T-cell (primary cell): ENCODE measurements at regions not wholly inside any gene's neighbourhood (a gene's known extent, or its start where the extent isn't known, plus 50 kb on each side); places are given as distances from the start of the nearest gene placed in this dataset.

Experiments used
- ATAC-seq, 4 experiments: fragments of 200-7000 bp in 3 of 4; fragments of 150-1000 bp in 1 of 4; cut with Tn5 transposase; replicated peaks in 1 of 4; 1 replicate in 3 of 4; 2 replicates in 1 of 4; pipeline ENCODE4 v1.10.0; 2021; ENCODE audit warnings: moderate library complexity in 3 of 4, mild to moderate bottlenecking in 2 of 4, moderate number of reproducible peaks in 1 of 4
- CTCF ChIA-PET, 2 donors: fragments of 300-600 bp; sonication (Branson Sonifier 250); formaldehyde crosslinking; loops; one replicate each; lab custom pipeline; 2022; ENCODE audit warnings: antibody characterized with exemption in 2 of 2; lab: Charles Lee
- POLR2A ChIA-PET, 2 donors: fragments of 300-600 bp; sonication (Branson Sonifier 250); formaldehyde crosslinking; loops; one replicate each; lab custom pipeline; 2022; ENCODE audit warnings: antibody characterized with exemption in 2 of 2; lab: Charles Lee
- DNase-seq, 35 experiments: peaks; one replicate each; pipeline versions ENCODE4 v3.0.0 to v3.0.0-alpha.2; 2013 to 2023
- H3K27ac ChIP-seq: one replicate; pipeline ENCODE4 v1.5.1; 2013; ENCODE audit warnings: low read length
- H3K27me3 ChIP-seq, 2 experiments: replicated peaks in 1 of 2; 1 replicate in 1 of 2; 2 replicates in 1 of 2; pipeline versions ENCODE4 v1.6.1 to v1.7.0; 2013; ENCODE audit warnings: low read length in 1 of 2, mixed read lengths in 1 of 2; ENCODE audit not compliant: control insufficient read depth in 2 of 2, insufficient read depth in 2 of 2; ENCODE audit errors: extremely low read depth in 1 of 2
- H3K36me3 ChIP-seq, 2 donors: 1 replicate in 1 of 2; 2 replicates in 1 of 2; pipeline versions ENCODE4 v1.6.1 to v1.7.0; 2013; ENCODE audit warnings: low read length in 1 of 2; ENCODE audit not compliant: control insufficient read depth in 2 of 2, insufficient read depth in 1 of 2; ENCODE audit errors: extremely low read depth in 1 of 2
- H3K4me1 ChIP-seq, 2 experiments: 1 replicate in 1 of 2; 2 replicates in 1 of 2; pipeline versions ENCODE4 v1.6.1 to v1.7.0; 2013; ENCODE audit warnings: low read length in 2 of 2, mixed read lengths in 1 of 2; ENCODE audit not compliant: insufficient read depth in 2 of 2, control insufficient read depth in 1 of 2; ENCODE audit errors: extremely low read depth in 1 of 2
- H3K4me3 ChIP-seq, 2 donors: 1 replicate in 1 of 2; 2 replicates in 1 of 2; pipeline versions ENCODE4 v1.5.1 to v1.7.0; 2013; ENCODE audit warnings: mild to moderate bottlenecking in 2 of 2, low read length in 1 of 2, moderate library complexity in 1 of 2; ENCODE audit not compliant: control insufficient read depth in 1 of 2; ENCODE audit errors: extremely low read depth in 1 of 2
- H3K9me3 ChIP-seq: 2 replicates; pipeline ENCODE4 v1.7.0; 2013
- H3K27ac Mint-ChIP-seq, 2 donors: one replicate each; pipeline ENCODE4 v1.8.0; 2020 to 2021; ENCODE audit warnings: mild to moderate bottlenecking in 2 of 2, mixed read lengths in 2 of 2
- H3K27me3 Mint-ChIP-seq, 2 donors: one replicate each; pipeline ENCODE4 v1.8.0; 2021 to 2022; ENCODE audit warnings: mixed read lengths in 2 of 2
- H3K36me3 Mint-ChIP-seq: one replicate; pipeline ENCODE4 v1.8.0; 2021; ENCODE audit warnings: mixed read lengths
- H3K4me1 Mint-ChIP-seq, 3 donors: one replicate each; pipeline ENCODE4 v1.8.0; 2020 to 2022; ENCODE audit warnings: mixed read lengths in 3 of 3, mild to moderate bottlenecking in 1 of 3
- H3K4me3 Mint-ChIP-seq, 3 donors: one replicate each; pipeline ENCODE4 v1.8.0; 2020 to 2022; ENCODE audit warnings: mild to moderate bottlenecking in 3 of 3, mixed read lengths in 3 of 3, moderate library complexity in 3 of 3
- H3K9me3 Mint-ChIP-seq, 3 donors: one replicate each; pipeline ENCODE4 v1.8.0; 2020 to 2022; ENCODE audit warnings: mixed read lengths in 3 of 3
- WGBS: methylation state at CpG from one replicate; pipeline ENCODE4 v1.1.5; 2013; ENCODE audit warnings: missing lambda C conversion rate; ENCODE audit not compliant: insufficient coverage; 5-methylcytosine and 5-hydroxymethylcytosine counted together

GRCh38 chr16:85536411-85537330 lies 76.5 kb upstream of the GSE1 start:
- Histone ChIP-seq H3K36me3 (no peaks in the 10 kb centered on the region), H3K4me1 (peaks cover 0 to 5% of the 10 kb centered on the region in 2 experiments), H3K27ac (no peak overlapping the region), H3K9me3 (no peaks in the 10 kb centered on the region), H3K27me3 (peaks cover 0 to 7% of the 10 kb centered on the region in 2 experiments), H3K4me3 (no peak overlapping the region)
- no peak overlapping the region for H3K4me3 Mint-ChIP-seq
- H3K36me3 Mint-ChIP-seq: peaks cover 4% of the 10 kb centered on the region
- peaks cover 0 to 9% (median 4%) of the 10 kb centered on the region in 3 donors for H3K9me3 Mint-ChIP-seq
- peaks cover 0 to 7% (median 0%) of the 10 kb centered on the region in 3 donors for H3K4me1 Mint-ChIP-seq
- POLR2A ChIA-PET: no interaction called here
- DNase-seq: peak in 1 of 35 experiments; percentile 17
- no peak for ATAC-seq
- WGBS: 85% methylated on average over 25 of the region's 30 CpGs
- H3K27me3 Mint-ChIP-seq: no peaks in the 10 kb centered on the region
- CTCF ChIA-PET: no interaction called here
- no peak overlapping the region for H3K27ac Mint-ChIP-seq

GRCh38 chr16:85537331-85537788 lies 75.8 kb upstream of the GSE1 start:
- Mint-ChIP-seq H3K4me3 (no peak overlapping the region), H3K4me1 (peaks cover 0 to 7% (median 0%) of the 10 kb centered on the region in 3 donors), H3K27me3 (no peaks in the 10 kb centered on the region), H3K9me3 (peaks cover 0 to 9% (median 4%) of the 10 kb centered on the region in 3 donors), H3K27ac (no peak overlapping the region), H3K36me3 (peaks cover 4% of the 10 kb centered on the region)
- H3K36me3 ChIP-seq: no peaks in the 10 kb centered on the region
- H3K4me3 ChIP-seq: no peak overlapping the region
- no peak for ATAC-seq
- DNase-seq: no peak
- CTCF ChIA-PET: no interaction called here
- POLR2A ChIA-PET: no interaction called here
- H3K4me1 ChIP-seq: peaks cover 0 to 8% of the 10 kb centered on the region in 2 experiments
- H3K9me3 ChIP-seq: no peaks in the 10 kb centered on the region
- H3K27ac ChIP-seq: no peak overlapping the region
- 94% methylated on average over 16 of the region's 16 CpGs for WGBS
- peaks cover 0 to 9% of the 10 kb centered on the region in 2 experiments for H3K27me3 ChIP-seq

GRCh38 chr16:85537795-85538401 lies 75.2 kb upstream of the GSE1 start:
- CTCF ChIA-PET: no interaction called here
- Histone ChIP-seq H3K4me1 (peaks cover 0 to 9% of the 10 kb centered on the region in 2 experiments), H3K36me3 (no peaks in the 10 kb centered on the region), H3K4me3 (no peak overlapping the region), H3K9me3 (no peaks in the 10 kb centered on the region), H3K27ac (no peak overlapping the region), H3K27me3 (peaks cover 0 to 9% of the 10 kb centered on the region in 2 experiments)
- Mint-ChIP-seq H3K27ac (no peak overlapping the region), H3K4me3 (no peak overlapping the region), H3K36me3 (peaks cover 4% of the 10 kb centered on the region), H3K4me1 (peaks cover 0 to 7% (median 0%) of the 10 kb centered on the region in 3 donors), H3K9me3 (peaks cover 0 to 9% (median 4%) of the 10 kb centered on the region in 3 donors), H3K27me3 (no peaks in the 10 kb centered on the region)
- ATAC-seq (no peak), DNase-seq (no peak)
- 91% methylated on average over 7 of the region's 17 CpGs for WGBS
- POLR2A ChIA-PET: no interaction called here

GRCh38 chr16:85539084-85539483 lies 74.0 kb upstream of the GSE1 start:
- POLR2A ChIA-PET: no interaction called here

GRCh38 chr16:85539629-85540291 lies 73.4 kb upstream of the GSE1 start:
- Histone ChIP-seq H3K36me3 (no peaks in the 10 kb centered on the region), H3K4me3 (no peak overlapping the region), H3K27ac (no peak overlapping the region), H3K27me3 (peaks cover 0 to 9% of the 10 kb centered on the region in 2 experiments), H3K9me3 (no peaks in the 10 kb centered on the region), H3K4me1 (peaks cover 0 to 9% of the 10 kb centered on the region in 2 experiments)
- H3K4me3 Mint-ChIP-seq: no peak overlapping the region
- peaks cover 0 to 9% (median 4%) of the 10 kb centered on the region in 3 donors for H3K9me3 Mint-ChIP-seq
- peaks cover 0 to 7% (median 0%) of the 10 kb centered on the region in 3 donors for H3K4me1 Mint-ChIP-seq
- ATAC-seq (no peak), DNase-seq (no peak)
- H3K36me3 Mint-ChIP-seq: peaks cover 4% of the 10 kb centered on the region
- no peak overlapping the region for H3K27ac Mint-ChIP-seq
- POLR2A ChIA-PET: no interaction called here
- no peaks in the 10 kb centered on the region for H3K27me3 Mint-ChIP-seq
- 90% methylated on average over 7 of the region's 12 CpGs for WGBS
- CTCF ChIA-PET: interaction anchor here in 1 of 2 donors (0.5 kb wide), 1 partner anchor 145 kb away, joined by 6 read pairs; no protein-coding TSS in a partner anchor

More at GRCh38 chr16:85539084-85539483, 74.0 kb upstream of the GSE1 start:
- Mint-ChIP-seq H3K27ac (no peak overlapping the region), H3K4me3 (no peak overlapping the region), H3K36me3 (peaks cover 4% of the 10 kb centered on the region), H3K27me3 (no peaks in the 10 kb centered on the region), H3K4me1 (peaks cover 0 to 7% (median 0%) of the 10 kb centered on the region in 3 donors), H3K9me3 (peaks cover 0 to 9% (median 4%) of the 10 kb centered on the region in 3 donors)
- CTCF ChIA-PET: no interaction called here
- no peaks in the 10 kb centered on the region for H3K9me3 ChIP-seq
- H3K4me3 ChIP-seq: no peak overlapping the region
- H3K27me3 ChIP-seq: peaks cover 0 to 9% of the 10 kb centered on the region in 2 experiments
- 89% methylated on average over 7 of the region's 7 CpGs for WGBS
- DNase-seq (no peak), ATAC-seq (no peak)
- peaks cover 0 to 9% of the 10 kb centered on the region in 2 experiments for H3K4me1 ChIP-seq
- no peak overlapping the region for H3K27ac ChIP-seq
- no peaks in the 10 kb centered on the region for H3K36me3 ChIP-seq

- H3K27me3 ChIP-seq: peaks cover 0 to 9% of the 10 kb centered on the region in 2 experiments
- peaks cover 0 to 9% (median 4%) of the 10 kb centered on the region in 3 donors for H3K9me3 Mint-ChIP-seq
- 85% methylated on average over 8 of the region's 8 CpGs for WGBS
- no peak overlapping the region for H3K4me3 ChIP-seq
- no peaks in the 10 kb centered on the region for H3K36me3 ChIP-seq
- H3K4me3 Mint-ChIP-seq: no peak overlapping the region
- DNase-seq (no peak), ATAC-seq (no peak)
- H3K9me3 ChIP-seq: no peaks in the 10 kb centered on the region
- H3K27me3 Mint-ChIP-seq: no peaks in the 10 kb centered on the region
- H3K36me3 Mint-ChIP-seq: peaks cover 4% of the 10 kb centered on the region
- H3K4me1 Mint-ChIP-seq: peaks cover 0 to 3% (median 2%) of the 10 kb centered on the region in 3 donors
- H3K27ac ChIP-seq: no peak overlapping the region
- no peak overlapping the region for H3K27ac Mint-ChIP-seq
- POLR2A ChIA-PET: no interaction called here
- CTCF ChIA-PET: no interaction called here
- peaks cover 0 to 6% of the 10 kb centered on the region in 2 experiments for H3K4me1 ChIP-seq
Measured at GRCh38 chr16:85541181-85541580, 71.9 kb upstream of the GSE1 start.
